ENCODE measurements at regions not wholly inside any gene's neighbourhood (a gene's known extent, or its start where the extent isn't known, plus 50 kb on each side); places are given as distances from the start of the nearest gene placed in this dataset.

DNA sequence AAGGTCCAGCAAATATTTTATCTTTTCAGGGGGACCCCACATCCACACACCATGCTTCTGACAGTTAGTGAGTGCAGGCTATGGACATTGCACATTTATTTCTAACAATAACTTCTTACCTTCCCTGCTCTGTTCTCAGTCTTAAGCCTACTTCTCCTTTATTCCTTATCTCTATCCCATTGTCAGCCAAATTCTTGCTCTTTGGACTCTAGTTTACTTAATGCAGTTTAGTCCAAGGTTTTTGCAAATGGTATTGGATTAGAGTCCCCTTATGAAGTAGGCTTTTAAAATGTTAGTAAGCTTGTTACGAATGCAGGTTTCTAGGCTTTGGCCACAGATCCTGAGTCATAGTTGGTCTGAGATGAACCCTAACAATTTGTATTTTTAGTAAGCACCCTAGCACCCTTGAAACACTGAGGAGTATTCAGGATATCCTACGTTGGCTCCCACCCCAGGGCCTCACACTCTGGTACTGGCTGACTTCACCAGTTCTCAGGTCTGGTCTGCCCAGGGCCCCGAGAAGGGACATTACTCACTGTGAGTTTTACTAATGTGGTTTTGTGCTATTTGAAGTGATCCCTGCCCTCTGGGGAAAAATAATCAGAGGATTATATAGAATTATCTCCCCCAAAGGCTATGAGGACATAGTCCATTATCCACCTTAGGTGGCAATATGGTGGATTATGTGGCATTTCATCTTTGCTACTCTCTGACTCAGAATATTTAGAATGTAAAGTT lies 239.5 kb downstream of the TGFB2 start (continued):
- TF ChIP-seq, protein P1, sequence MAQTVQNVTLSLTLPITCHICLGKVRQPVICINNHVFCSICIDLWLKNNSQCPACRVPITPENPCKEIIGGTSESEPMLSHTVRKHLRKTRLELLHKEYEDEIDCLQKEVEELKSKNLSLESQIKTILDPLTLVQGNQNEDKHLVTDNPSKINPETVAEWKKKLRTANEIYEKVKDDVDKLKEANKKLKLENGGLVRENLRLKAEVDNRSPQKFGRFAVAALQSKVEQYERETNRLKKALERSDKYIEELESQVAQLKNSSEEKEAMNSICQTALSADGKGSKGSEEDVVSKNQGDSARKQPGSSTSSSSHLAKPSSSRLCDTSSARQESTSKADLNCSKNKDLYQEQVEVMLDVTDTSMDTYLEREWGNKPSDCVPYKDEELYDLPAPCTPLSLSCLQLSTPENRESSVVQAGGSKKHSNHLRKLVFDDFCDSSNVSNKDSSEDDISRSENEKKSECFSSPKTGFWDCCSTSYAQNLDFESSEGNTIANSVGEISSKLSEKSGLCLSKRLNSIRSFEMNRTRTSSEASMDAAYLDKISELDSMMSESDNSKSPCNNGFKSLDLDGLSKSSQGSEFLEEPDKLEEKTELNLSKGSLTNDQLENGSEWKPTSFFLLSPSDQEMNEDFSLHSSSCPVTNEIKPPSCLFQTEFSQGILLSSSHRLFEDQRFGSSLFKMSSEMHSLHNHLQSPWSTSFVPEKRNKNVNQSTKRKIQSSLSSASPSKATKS (CRISPR knock-in tag; IDR thresholded peaks at IDR 0.05): no peak

DNA sequence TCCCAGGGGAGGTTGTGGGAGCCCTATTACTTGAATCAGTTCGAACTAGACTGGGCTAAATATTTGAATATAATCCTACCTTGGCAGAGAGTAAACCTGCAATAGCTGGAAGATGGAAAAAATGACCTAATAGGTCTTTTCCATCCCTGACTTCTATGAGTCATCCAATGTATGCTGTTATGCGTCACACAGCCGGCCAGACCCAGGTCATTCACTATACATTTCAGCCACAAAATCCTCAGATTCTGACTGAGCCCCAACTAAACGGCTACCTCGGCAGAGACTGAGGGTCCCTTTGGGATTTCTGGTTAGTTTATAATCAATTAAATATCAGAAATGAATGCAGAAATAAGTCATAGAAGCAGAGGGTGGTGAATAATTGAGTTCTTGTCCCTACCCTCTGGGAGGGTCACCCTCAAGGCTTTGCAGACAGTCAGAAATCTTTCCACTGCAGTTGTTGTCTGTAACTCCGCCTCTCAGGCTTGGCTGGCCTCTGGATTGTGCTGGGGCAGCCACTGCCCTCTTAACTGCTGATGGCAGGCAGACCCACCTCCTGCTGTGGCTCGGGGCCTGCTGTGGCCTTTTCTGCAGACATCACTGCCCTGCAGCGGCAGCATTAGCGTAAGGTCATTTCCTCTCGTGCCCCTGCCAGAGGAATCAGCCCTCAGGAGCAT lies 240.5 kb downstream of the TGFB2 start:
- Histone ChIP-seq H3K27me3 (ENCODE audit: control insufficient read depth in 2 of 2, insufficient read depth in 2 of 2, low read length in 2 of 2) (no peaks in the 10 kb centered on the region), H3K4me1 (replicated peaks in 1 of 2; ENCODE audit: control insufficient read depth in 2 of 2, insufficient read depth in 2 of 2, low read length in 2 of 2) (no peaks in the 10 kb centered on the region), H4K20me1 (replicated peaks; ENCODE audit: control insufficient read depth, insufficient read depth, low read length) (no peaks in the 10 kb centered on the region), H3K4me3 (no peak overlapping the region), H3K9ac (ENCODE audit: insufficient read depth in 1 of 2, low read depth in 2 of 2, low read length in 2 of 2) (no peak overlapping the region), H3K9me1 (ENCODE audit: control insufficient read depth, insufficient read depth, low read length) (no peaks in the 10 kb centered on the region), H3K27ac (ENCODE audit: extremely low read depth, low read depth, low read length) (no peak overlapping the region), H3K79me2 (ENCODE audit: control insufficient read depth, insufficient read depth, low read length) (no peaks in the 10 kb centered on the region), H2AFZ (ENCODE audit: low read depth, low read length) (no peak overlapping the region), H3K36me3 (ENCODE audit: control insufficient read depth, insufficient read depth, low read length) (no peaks in the 10 kb centered on the region), H3K4me2 (ENCODE audit: insufficient read depth, low read length) (no peak overlapping the region), H3K9me3 (replicated peaks; ENCODE audit: control insufficient read depth, insufficient read depth, low read depth, low read length) (0 out of 2 replicates have a peak, but pooled peaks cover 3% of the 10 kb centered on the region)
- in situ Hi-C loops (cut with MboI) (no loop called here), intact Hi-C loops (cut with micrococcal nuclease) (no loop called here)
- ChIA-PET POLR2A (interaction anchor here (0.6 kb wide), 1 partner anchor 1173 kb away, joined by 3 read pairs; no protein-coding TSS in a partner anchor), CTCF (ENCODE audit: low intra/inter-chr PET ratio) (no interaction called here)
- ATAC-seq: no peak
- no TSS peak for BruUV-seq (replicated peaks)
- DNase-seq (ENCODE audit: extremely low read depth in 1 of 4, low spot score in 3 of 4): no peak
- FAIRE-seq: no peak
- WGBS (ENCODE audit: insufficient coverage, low coverage, missing lambda C conversion rate): 1% methylated on average over 10 of the region's 10 CpGs
- TF ChIP-seq, protein P2, sequence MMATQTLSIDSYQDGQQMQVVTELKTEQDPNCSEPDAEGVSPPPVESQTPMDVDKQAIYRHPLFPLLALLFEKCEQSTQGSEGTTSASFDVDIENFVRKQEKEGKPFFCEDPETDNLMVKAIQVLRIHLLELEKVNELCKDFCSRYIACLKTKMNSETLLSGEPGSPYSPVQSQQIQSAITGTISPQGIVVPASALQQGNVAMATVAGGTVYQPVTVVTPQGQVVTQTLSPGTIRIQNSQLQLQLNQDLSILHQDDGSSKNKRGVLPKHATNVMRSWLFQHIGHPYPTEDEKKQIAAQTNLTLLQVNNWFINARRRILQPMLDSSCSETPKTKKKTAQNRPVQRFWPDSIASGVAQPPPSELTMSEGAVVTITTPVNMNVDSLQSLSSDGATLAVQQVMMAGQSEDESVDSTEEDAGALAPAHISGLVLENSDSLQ (IDR thresholded peaks at IDR 0.05): no peak
- TF ChIP-seq, protein P3, sequence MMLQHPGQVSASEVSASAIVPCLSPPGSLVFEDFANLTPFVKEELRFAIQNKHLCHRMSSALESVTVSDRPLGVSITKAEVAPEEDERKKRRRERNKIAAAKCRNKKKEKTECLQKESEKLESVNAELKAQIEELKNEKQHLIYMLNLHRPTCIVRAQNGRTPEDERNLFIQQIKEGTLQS (IDR thresholded peaks at IDR 0.05): peak; percentile 37
- TF ChIP-seq, protein P3 (CRISPR knock-in tag; conservative IDR thresholded peaks at IDR 0.05): no peak
- TF ChIP-seq ETV6 (IDR thresholded peaks at IDR 0.05; ENCODE audit: borderline replicate concordance in 1 of 2, low read depth in 2 of 2, low read length in 1 of 2) (no peak), ETV6 (CRISPR knock-in tag; IDR thresholded peaks at IDR 0.05; ENCODE audit: borderline replicate concordance) (no peak), YBX1 (IDR thresholded peaks at IDR 0.05) (no peak)
